ENCODE measurements at regions not wholly inside any gene's neighbourhood (a gene's known extent, or its start where the extent isn't known, plus 50 kb on each side); places are given as distances from the start of the nearest gene placed in this dataset.

- no peak for DNase-seq
- ATAC-seq, result no peak
- intact Hi-C loops (cut with micrococcal nuclease), result no loop called here
- no peak for TF ChIP-seq CTCF (IDR thresholded peaks at IDR 0.05)
- Mint-ChIP-seq H3K27ac (no peak overlapping the region), H3K36me3 (ENCODE audit: low read depth) (no peaks in the 10 kb centered on the region), H3K27me3 (no peaks in the 10 kb centered on the region), H3K4me3 (no peak overlapping the region), H3K9me3 (peaks cover 1% of the 10 kb centered on the region), H3K4me1 (ENCODE audit: low read depth) (no peaks in the 10 kb centered on the region)
- ChIA-PET POLR2A (no interaction called here), CTCF (no interaction called here)
Observed at GRCh38 chr13:104253063-104253680, 1187.0 kb upstream of the SLC10A2 start.

GRCh38 chr13:104251931-104252330 lies 1185.7 kb upstream of the SLC10A2 start:
- Mint-ChIP-seq H3K27me3 (no peaks in the 10 kb centered on the region), H3K4me3 (no peak overlapping the region), H3K36me3 (ENCODE audit: low read depth) (no peaks in the 10 kb centered on the region), H3K9me3 (peaks cover 1% of the 10 kb centered on the region), H3K4me1 (ENCODE audit: low read depth) (no peaks in the 10 kb centered on the region), H3K27ac (no peak overlapping the region)
- no peak for TF ChIP-seq CTCF (IDR thresholded peaks at IDR 0.05)
- CTCF ChIA-PET, result no interaction called here
- DNase-seq (no peak), ATAC-seq (no peak)
- intact Hi-C loops (cut with micrococcal nuclease), result no loop called here
- POLR2A ChIA-PET, result no interaction called here

- Mint-ChIP-seq H3K4me3 (no peak overlapping the region), H3K27me3 (no peaks in the 10 kb centered on the region), H3K9me3 (peaks cover 2% of the 10 kb centered on the region), H3K4me1 (ENCODE audit: low read depth) (no peaks in the 10 kb centered on the region), H3K36me3 (ENCODE audit: low read depth) (no peaks in the 10 kb centered on the region), H3K27ac (no peak overlapping the region)
- POLR2A ChIA-PET, result no interaction called here
- ATAC-seq, result no peak
- intact Hi-C loops (cut with micrococcal nuclease), result no loop called here
- DNase-seq, result no peak
- no peak for TF ChIP-seq CTCF (IDR thresholded peaks at IDR 0.05)
- CTCF ChIA-PET, result no interaction called here
Observed at GRCh38 chr13:104246955-104247354, 1180.7 kb upstream of the SLC10A2 start.

DNA sequence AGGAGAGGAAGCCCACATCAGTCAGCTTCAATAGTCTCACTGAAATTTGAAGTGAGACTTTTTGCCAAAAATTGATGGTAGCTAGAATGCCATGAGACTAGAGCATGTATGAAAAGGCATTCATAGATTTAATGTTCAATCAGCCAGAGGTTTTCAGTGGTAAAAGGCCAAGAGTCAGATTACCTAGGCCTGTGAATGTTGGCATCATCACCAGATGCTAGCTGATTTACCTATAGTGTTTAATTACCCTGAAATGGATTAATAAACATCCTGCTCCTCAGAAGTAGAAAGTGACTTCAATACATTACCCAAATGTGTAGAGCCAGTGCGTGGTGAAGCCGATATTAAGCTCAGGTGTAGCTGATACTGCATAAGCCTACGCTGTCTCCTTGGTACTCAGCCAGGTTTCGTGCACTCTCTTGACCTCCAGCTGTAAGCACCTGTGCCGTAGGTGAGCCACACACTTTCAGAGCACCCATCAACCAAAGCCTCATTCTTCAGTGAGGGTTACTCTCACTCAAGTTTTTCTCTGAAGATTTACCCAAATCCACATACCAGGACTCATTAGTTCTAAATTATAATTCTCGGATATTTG lies 1140.3 kb upstream of the SLC10A2 start:
- Mint-ChIP-seq H3K36me3 (ENCODE audit: low read depth) (no peaks in the 10 kb centered on the region), H3K4me1 (ENCODE audit: low read depth) (no peaks in the 10 kb centered on the region), H3K27ac (no peak overlapping the region), H3K4me3 (no peak overlapping the region), H3K9me3 (no peaks in the 10 kb centered on the region), H3K27me3 (no peaks in the 10 kb centered on the region)
- ChIA-PET POLR2A (no interaction called here), CTCF (no interaction called here)
- DNase-seq (no peak), ATAC-seq (no peak)
- no peak for TF ChIP-seq CTCF (IDR thresholded peaks at IDR 0.05)
- intact Hi-C loops (cut with micrococcal nuclease), result no loop called here

DNA sequence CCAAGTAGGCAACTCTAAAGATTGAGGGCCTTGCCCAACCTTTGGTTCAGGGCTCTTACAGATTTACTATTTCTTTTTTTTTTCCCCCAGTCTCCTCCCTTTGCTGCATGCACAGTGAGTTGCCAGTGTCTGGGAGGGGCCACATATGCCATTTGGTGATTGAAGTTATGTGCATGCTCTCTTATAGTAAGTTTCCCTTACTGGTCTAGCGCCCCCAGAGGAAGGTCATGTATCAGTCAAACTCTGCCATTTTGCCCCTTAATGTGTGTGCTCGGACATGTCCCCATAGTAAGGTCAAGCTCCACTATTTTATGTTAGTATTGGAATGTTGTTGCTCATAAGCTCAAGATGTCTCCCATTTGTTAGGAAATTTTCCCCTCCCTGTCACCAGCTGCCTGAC lies 1138.0 kb upstream of the SLC10A2 start:
- no peaks in the 10 kb centered on the region for H3K9me3 Mint-ChIP-seq
- H3K36me3 Mint-ChIP-seq (ENCODE audit: low read depth), result no peaks in the 10 kb centered on the region
- ChIA-PET CTCF (no interaction called here), POLR2A (no interaction called here)
- no peak for TF ChIP-seq CTCF (IDR thresholded peaks at IDR 0.05)
- no peaks in the 10 kb centered on the region for H3K4me1 Mint-ChIP-seq (ENCODE audit: low read depth)
- no peak overlapping the region for H3K4me3 Mint-ChIP-seq
- no peaks in the 10 kb centered on the region for H3K27me3 Mint-ChIP-seq
- no peak overlapping the region for H3K27ac Mint-ChIP-seq
- intact Hi-C loops (cut with micrococcal nuclease), result no loop called here
- no peak for ATAC-seq
- DNase-seq, result no peak

Measured in activated CD8-positive, alpha-beta T cell treated with anti-CD3 and anti-CD28 coated beads for 36 hours (primary cell).